Erythroblast (primary cell): ENCODE measurements at regions not wholly inside any gene's neighbourhood (a gene's known extent, or its start where the extent isn't known, plus 50 kb on each side); places are given as distances from the start of the nearest gene placed in this dataset.

ENCODE experiments used
- DNase-seq, 2 experiments: peaks; one replicate each; lab custom pipeline; 2025; lab: John Stamatoyannopoulos, UW
- GATA1 ChIP-seq: IDR thresholded peaks from 2 replicates; pipeline ENCODE4 v1.6.1; 2011; ENCODE audit warnings: low read depth, mild to moderate bottlenecking, control low read depth, low read length, moderate library complexity
- POLR2A ChIP-seq: IDR thresholded peaks from 2 replicates; pipeline ENCODE4 v1.6.1; 2011; ENCODE audit warnings: mild to moderate bottlenecking, low read length

- TF ChIP-seq GATA1: no peak
- TF ChIP-seq POLR2A: no peak
- DNase-seq: no peak
Observed at GRCh38 chr18:43420091-43420490, 142.8 kb upstream of the SYT4 start.

GRCh38 chr18:43420950-43421349 is 143.7 kb upstream of the SYT4 start:
- DNase-seq: peak in 1 of 2 experiments; percentile 2
- TF ChIP-seq POLR2A: no peak
- TF ChIP-seq GATA1: no peak

DNA sequence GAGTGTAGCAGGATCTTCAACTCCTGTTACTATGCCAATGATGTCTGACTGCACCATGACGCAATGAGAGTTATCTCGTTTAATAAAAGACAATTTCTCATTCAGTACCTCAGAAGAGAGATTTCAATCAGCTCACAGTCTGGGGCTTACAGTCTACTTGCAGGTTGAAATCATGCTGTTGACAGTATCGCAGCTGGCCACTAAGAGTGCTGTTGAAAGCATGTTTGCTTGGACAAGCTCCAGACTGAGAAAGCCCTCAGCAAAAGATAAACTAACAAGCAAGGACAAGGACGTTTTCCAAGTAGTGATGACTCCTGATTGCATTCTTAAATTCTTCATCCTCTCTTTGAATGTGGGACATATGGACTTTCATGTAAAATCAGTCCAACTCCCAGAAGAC is 145.2 kb upstream of the SYT4 start:
- TF ChIP-seq GATA1 (no peak), POLR2A (no peak)
- DNase-seq: no peak

GRCh38 chr18:43435851-43436250 is 158.6 kb upstream of the SYT4 start:
- no peak for TF ChIP-seq GATA1
- TF ChIP-seq POLR2A: no peak
- DNase-seq: no peak

- TF ChIP-seq POLR2A (no peak), GATA1 (no peak)
- DNase-seq: no peak
Observed at GRCh38 chr18:43442131-43442530, 164.8 kb upstream of the SYT4 start.

GRCh38 chr18:43442571-43442970 is 165.3 kb upstream of the SYT4 start:
- DNase-seq: no peak
- TF ChIP-seq POLR2A (no peak), GATA1 (no peak)

DNA sequence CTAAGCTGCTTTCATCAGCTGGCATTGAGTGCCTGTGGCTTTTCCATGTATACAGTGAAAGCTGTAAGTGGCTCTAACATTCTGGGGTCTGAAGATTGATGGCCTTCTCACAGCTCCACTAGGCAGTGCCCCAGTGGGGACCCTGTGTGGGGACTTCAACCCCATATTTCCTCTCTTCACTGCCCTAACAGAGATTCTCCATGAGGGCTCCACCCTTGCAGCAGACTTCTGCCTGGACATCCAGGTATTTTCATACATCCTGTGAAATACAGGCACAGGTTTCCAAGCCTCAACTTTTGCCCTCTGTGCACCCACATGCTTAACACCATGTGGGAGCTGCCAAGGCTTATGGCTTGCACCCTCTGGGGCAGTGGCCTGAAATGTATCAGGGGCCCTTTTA is 188.2 kb upstream of the SYT4 start:
- TF ChIP-seq GATA1 (no peak), POLR2A (no peak)
- no peak for DNase-seq

DNA sequence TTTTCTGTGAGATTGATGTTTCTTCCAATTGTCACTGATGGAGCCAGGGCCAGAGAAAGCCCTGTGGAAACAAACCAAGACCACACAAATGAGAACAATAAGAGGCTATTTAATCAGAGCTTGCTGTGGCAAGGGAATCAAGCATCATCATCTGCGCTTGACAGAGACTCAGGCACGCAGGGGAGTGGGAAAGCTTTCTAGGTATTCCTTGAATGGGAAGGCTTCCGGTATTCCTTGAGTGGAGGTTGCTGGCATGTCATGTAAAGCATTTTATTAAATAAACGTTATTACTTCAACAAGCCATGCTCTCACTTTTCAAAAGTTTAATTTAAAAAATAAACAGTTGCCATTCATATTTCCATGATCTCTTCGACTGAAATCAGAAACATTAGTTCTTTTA is 194.6 kb upstream of the SYT4 start:
- no peak for DNase-seq
- TF ChIP-seq POLR2A (no peak), GATA1 (no peak)

GRCh38 chr18:43481069-43481468 is 203.8 kb upstream of the SYT4 start:
- no peak for DNase-seq
- TF ChIP-seq POLR2A: no peak
- no peak for TF ChIP-seq GATA1

GRCh38 chr18:43482136-43482535 is 204.8 kb upstream of the SYT4 start:
- DNase-seq: no peak
- TF ChIP-seq POLR2A (no peak), GATA1 (no peak)

DNA sequence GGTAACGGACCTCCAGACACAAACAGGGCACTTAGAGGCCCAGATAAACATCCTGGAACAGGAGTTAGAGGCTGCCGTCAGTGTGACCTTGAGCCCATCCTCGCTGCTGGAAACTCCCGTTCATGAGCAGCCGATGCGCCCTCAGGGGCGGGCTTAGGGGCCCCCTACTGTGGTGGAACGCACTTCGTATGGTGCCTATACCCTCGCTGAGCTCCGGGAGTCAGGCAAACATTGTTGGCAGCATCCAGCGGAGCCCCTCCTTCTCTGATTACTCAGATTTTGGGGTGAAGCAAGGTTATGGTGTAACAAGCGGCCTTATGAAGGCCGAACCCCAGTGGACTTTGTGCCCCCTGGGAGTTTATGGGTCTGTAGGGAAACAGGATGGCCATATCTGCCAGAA is 205.3 kb upstream of the SYT4 start:
- DNase-seq: no peak
- no peak for TF ChIP-seq POLR2A
- no peak for TF ChIP-seq GATA1

GRCh38 chr18:43484710-43485109 is 207.4 kb upstream of the SYT4 start:
- TF ChIP-seq GATA1: no peak
- TF ChIP-seq POLR2A: no peak
- no peak for DNase-seq

GRCh38 chr18:43485545-43485963 is 208.3 kb upstream of the SYT4 start:
- no peak for DNase-seq

DNA sequence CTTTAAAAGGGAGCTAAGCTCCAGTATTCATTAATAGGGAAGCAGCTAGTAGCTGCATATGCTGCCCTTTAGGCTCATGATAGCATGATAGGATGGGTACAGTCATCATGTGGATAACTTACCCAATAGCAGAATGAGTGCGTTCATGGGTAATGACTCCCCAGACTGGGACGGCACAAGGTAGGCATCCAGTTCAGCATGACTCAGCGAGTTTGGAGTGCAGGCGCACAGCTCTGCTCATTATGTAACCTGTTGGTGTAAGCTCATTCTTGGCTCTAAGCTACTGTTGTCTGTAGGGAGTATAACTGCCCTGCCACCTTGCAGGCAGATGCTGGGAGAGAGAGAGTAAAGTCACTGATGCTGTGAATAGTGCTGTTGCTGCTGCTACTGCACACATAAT is 209.2 kb upstream of the SYT4 start:
- peak; percentile 43 to 55 for DNase-seq
- TF ChIP-seq POLR2A (no peak), GATA1 (no peak)

More at GRCh38 chr18:43485545-43485963, 208.3 kb upstream of the SYT4 start:
- TF ChIP-seq POLR2A (no peak), GATA1 (no peak)

DNA sequence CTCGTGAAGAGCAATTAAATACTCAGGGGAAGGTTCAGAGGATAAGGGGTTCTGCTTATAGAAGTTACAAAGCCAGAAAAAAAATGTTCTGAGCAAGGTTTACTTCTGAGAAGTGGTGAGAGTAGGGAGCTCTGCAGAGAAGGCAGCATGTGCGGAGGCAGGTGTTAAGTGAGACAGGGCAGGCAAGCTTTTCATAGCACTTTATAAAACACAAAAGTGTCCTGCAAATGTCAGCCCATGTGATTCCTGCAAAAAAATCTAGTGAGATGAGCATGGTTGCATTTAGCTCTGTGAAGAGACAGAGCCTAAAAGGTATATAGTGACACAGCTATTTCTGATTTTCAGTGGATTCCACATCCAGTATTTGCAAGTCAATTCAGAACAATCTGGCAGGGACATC is 223.8 kb upstream of the SYT4 start:
- no peak for DNase-seq
- TF ChIP-seq POLR2A: no peak
- no peak for TF ChIP-seq GATA1

DNA sequence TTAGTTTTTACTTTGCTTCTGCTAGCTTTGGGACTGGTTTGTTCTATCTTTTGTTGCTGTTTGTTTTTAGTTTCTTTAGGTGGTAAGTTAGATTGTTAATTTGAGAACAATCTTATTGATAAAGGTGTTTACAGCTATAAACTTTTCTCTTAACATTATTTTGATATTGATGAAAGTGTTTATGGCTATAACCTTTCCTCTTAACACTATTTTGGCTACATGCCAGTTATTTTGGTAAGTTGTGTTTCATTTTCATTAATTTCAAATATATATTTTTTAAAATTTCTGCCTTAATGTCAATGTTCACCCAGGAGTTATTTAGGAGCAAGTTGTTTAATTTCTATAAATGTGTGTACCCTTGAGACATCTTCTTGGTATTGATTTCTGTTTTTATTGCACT is 229.6 kb upstream of the SYT4 start:
- no peak for DNase-seq
- TF ChIP-seq GATA1 (no peak), POLR2A (no peak)
